WTC11 (cell line): ENCODE measurements at regions not wholly inside any gene's neighbourhood (a gene's known extent, or its start where the extent isn't known, plus 50 kb on each side); places are given as distances from the start of the nearest gene placed in this dataset.
"Not testable (repeated sequence)": the region's sequence is repeated elsewhere in the genome, so short reads cannot be mapped to it uniquely, and the experiment has no call there.

Experiments used
- ELF4 ChIP-seq: sonication (generic); formaldehyde crosslinking; IDR thresholded peaks from 2 replicates; pipeline ENCODE4 v1.8.1; 2022; ENCODE audit warnings: low read depth, mild to moderate bottlenecking, moderate library complexity, missing genetic modification reagents
- JUN ChIP-seq: sonication (generic); formaldehyde crosslinking; IDR thresholded peaks from 2 replicates; pipeline ENCODE4 v1.8.0; 2023; ENCODE audit warnings: mild to moderate bottlenecking, missing genetic modification reagents
- ZNF138 ChIP-seq: sonication (generic); formaldehyde crosslinking; conservative IDR thresholded peaks from 2 replicates; pipeline ENCODE4 v1.8.1; 2022; ENCODE audit warnings: mild to moderate bottlenecking, moderate library complexity, missing genetic modification reagents
- TF ChIP-seq, protein P1 (sequence below): sonication (generic); formaldehyde crosslinking; IDR thresholded peaks from 2 replicates; pipeline ENCODE4 v1.8.1; 2023; ENCODE audit warnings: mild to moderate bottlenecking, missing genetic modification reagents, moderate library complexity
- TF ChIP-seq, protein P2 (sequence below): fragments of 200-600 bp; IDR thresholded peaks from 2 replicates; pipeline ENCODE4 v1.8.0; 2022; ENCODE audit warnings: antibody characterized with exemption
- TF ChIP-seq, protein P3 (sequence below): sonication (generic); formaldehyde crosslinking; IDR thresholded peaks from 2 replicates; pipeline ENCODE4 v1.8.0; 2022; ENCODE audit warnings: mild to moderate bottlenecking, missing genetic modification reagents

DNA sequence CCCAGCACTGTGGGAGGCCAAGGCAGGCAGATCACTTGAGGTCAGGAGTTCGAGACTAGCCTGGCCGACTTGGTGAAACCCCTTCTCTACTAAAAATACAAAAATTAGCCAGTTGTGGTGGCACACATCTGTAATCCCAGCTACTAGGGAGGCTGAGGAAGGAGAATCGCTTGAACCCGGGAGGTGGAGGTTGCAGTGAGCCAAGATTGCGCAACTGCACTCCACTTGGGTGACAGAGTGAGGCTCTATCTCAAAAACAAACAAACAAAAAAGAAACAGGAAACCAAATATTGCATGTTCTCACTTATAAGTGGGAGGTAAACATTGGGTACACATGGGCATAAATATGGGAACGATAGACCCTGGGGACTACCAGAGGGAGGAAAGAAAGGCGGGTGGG is 94.7 kb upstream of the NEDD4L start:
- TF ChIP-seq, protein P1, sequence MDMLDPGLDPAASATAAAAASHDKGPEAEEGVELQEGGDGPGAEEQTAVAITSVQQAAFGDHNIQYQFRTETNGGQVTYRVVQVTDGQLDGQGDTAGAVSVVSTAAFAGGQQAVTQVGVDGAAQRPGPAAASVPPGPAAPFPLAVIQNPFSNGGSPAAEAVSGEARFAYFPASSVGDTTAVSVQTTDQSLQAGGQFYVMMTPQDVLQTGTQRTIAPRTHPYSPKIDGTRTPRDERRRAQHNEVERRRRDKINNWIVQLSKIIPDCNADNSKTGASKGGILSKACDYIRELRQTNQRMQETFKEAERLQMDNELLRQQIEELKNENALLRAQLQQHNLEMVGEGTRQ (CRISPR knock-in tag): not testable (repeated sequence)
- TF ChIP-seq, protein P2, sequence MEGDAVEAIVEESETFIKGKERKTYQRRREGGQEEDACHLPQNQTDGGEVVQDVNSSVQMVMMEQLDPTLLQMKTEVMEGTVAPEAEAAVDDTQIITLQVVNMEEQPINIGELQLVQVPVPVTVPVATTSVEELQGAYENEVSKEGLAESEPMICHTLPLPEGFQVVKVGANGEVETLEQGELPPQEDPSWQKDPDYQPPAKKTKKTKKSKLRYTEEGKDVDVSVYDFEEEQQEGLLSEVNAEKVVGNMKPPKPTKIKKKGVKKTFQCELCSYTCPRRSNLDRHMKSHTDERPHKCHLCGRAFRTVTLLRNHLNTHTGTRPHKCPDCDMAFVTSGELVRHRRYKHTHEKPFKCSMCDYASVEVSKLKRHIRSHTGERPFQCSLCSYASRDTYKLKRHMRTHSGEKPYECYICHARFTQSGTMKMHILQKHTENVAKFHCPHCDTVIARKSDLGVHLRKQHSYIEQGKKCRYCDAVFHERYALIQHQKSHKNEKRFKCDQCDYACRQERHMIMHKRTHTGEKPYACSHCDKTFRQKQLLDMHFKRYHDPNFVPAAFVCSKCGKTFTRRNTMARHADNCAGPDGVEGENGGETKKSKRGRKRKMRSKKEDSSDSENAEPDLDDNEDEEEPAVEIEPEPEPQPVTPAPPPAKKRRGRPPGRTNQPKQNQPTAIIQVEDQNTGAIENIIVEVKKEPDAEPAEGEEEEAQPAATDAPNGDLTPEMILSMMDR: not testable (repeated sequence)
- TF ChIP-seq JUN, ZNF138, ELF4 (CRISPR knock-in tag): not testable (repeated sequence)
- TF ChIP-seq, protein P3, sequence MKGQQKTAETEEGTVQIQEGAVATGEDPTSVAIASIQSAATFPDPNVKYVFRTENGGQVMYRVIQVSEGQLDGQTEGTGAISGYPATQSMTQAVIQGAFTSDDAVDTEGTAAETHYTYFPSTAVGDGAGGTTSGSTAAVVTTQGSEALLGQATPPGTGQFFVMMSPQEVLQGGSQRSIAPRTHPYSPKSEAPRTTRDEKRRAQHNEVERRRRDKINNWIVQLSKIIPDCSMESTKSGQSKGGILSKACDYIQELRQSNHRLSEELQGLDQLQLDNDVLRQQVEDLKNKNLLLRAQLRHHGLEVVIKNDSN: not testable (repeated sequence)
